SU-DHL-6 (cell line): ENCODE measurements at regions not wholly inside any gene's neighbourhood (a gene's known extent, or its start where the extent isn't known, plus 50 kb on each side); places are given as distances from the start of the nearest gene placed in this dataset.

Experiments
- CTCF ChIP-seq: fragments of 200-600 bp; sonication (generic); IDR thresholded peaks from one replicate; pipeline ENCODE4 v1.5.1; 2017; ENCODE audit warnings: antibody characterized with exemption, mild to moderate bottlenecking, low read length, moderate library complexity; ENCODE audit not compliant: insufficient read depth, poor library complexity, severe bottlenecking
- EZH2phosphoT487 ChIP-seq: fragments of 200-600 bp; sonication (generic), shearing (Covaris generic); conservative IDR thresholded peaks from 2 replicates; pipeline ENCODE4 v1.6.1; 2018; ENCODE audit warnings: mild to moderate bottlenecking, antibody characterized with exemption, low read length, moderate library complexity, mixed read lengths

- no peak for TF ChIP-seq CTCF
- no peak for TF ChIP-seq EZH2phosphoT487
Measured at GRCh38 chr9:26459959-26460358, 432.6 kb downstream of the CAAP1 start.
